Activated CD8-positive, alpha-beta T cell treated with anti-CD3 and anti-CD28 coated beads, Interleukin-2, amount 10 ng/mL, durations not matched to agents 7 days and 5 days (primary cell): ENCODE measurements at regions not wholly inside any gene's neighbourhood (a gene's known extent, or its start where the extent isn't known, plus 50 kb on each side); places are given as distances from the start of the nearest gene placed in this dataset.

Source experiments
- ATAC-seq: fragments of 150-1000 bp; cut with Tn5 transposase; one replicate; pipeline ENCODE4 v1.10.0; 2021; ENCODE audit warnings: moderate library complexity
- CTCF ChIA-PET: fragments of 350-600 bp; sonication (Branson Sonifier 250); formaldehyde crosslinking; loops from one replicate; lab custom pipeline; 2021; ENCODE audit warnings: antibody characterized with exemption; lab: Charles Lee
- POLR2A ChIA-PET: fragments of 350-600 bp; sonication (Branson Sonifier 250); formaldehyde crosslinking; loops from one replicate; lab custom pipeline; 2021; ENCODE audit warnings: antibody characterized with exemption; lab: Charles Lee
- DNase-seq: peaks from one replicate; pipeline ENCODE4 v3.0.0-alpha.2; 2020
- H3K27ac Mint-ChIP-seq: one replicate; pipeline ENCODE4 v1.8.0; 2021; ENCODE audit warnings: mild to moderate bottlenecking, mixed read lengths
- H3K27me3 Mint-ChIP-seq: one replicate; pipeline ENCODE4 v1.8.0; 2021; ENCODE audit warnings: low read depth, mixed read lengths
- H3K36me3 Mint-ChIP-seq: one replicate; pipeline ENCODE4 v1.8.0; 2021; ENCODE audit warnings: low read depth, mixed read lengths
- H3K4me1 Mint-ChIP-seq: one replicate; pipeline ENCODE4 v1.8.0; 2021; ENCODE audit warnings: low read depth, mixed read lengths
- H3K4me3 Mint-ChIP-seq: one replicate; pipeline ENCODE4 v1.8.0; 2021; ENCODE audit warnings: mild to moderate bottlenecking, mixed read lengths
- H3K9me3 Mint-ChIP-seq: one replicate; pipeline ENCODE4 v1.8.0; 2022; ENCODE audit warnings: mixed read lengths; ENCODE audit not compliant: insufficient read depth

- ATAC-seq (no peak), DNase-seq (no peak)
- CTCF ChIA-PET, result no interaction called here
- Mint-ChIP-seq H3K36me3 (no peaks in the 10 kb centered on the region), H3K4me1 (no peaks in the 10 kb centered on the region), H3K27me3 (no peaks in the 10 kb centered on the region), H3K27ac (no peak overlapping the region), H3K4me3 (no peak overlapping the region), H3K9me3 (no peaks in the 10 kb centered on the region)
- POLR2A ChIA-PET, result no interaction called here
Observed at GRCh38 chr2:66867063-66867441, 432.1 kb downstream of the MEIS1 start.

GRCh38 chr2:66869076-66869475 lies 434.2 kb downstream of the MEIS1 start:
- POLR2A ChIA-PET, result no interaction called here
- H3K9me3 Mint-ChIP-seq, result no peaks in the 10 kb centered on the region
- H3K4me3 Mint-ChIP-seq, result no peak overlapping the region
- H3K27me3 Mint-ChIP-seq, result no peaks in the 10 kb centered on the region
- ATAC-seq (no peak), DNase-seq (no peak)
- H3K4me1 Mint-ChIP-seq, result no peaks in the 10 kb centered on the region
- H3K36me3 Mint-ChIP-seq, result no peaks in the 10 kb centered on the region
- H3K27ac Mint-ChIP-seq, result no peak overlapping the region
- CTCF ChIA-PET, result no interaction called here

GRCh38 chr2:66872081-66872985 lies 437.4 kb downstream of the MEIS1 start:
- ATAC-seq (no peak), DNase-seq (no peak)
- Mint-ChIP-seq H3K36me3 (no peaks in the 10 kb centered on the region), H3K9me3 (no peaks in the 10 kb centered on the region), H3K27me3 (no peaks in the 10 kb centered on the region), H3K27ac (no peak overlapping the region), H3K4me1 (no peaks in the 10 kb centered on the region), H3K4me3 (no peak overlapping the region)
- POLR2A ChIA-PET, result no interaction called here
- CTCF ChIA-PET, result no interaction called here

- POLR2A ChIA-PET, result interaction anchor here (0.7 kb wide), 1 partner anchor 21 kb away, joined by 3 read pairs; no protein-coding TSS in a partner anchor
Observed at GRCh38 chr2:66872986-66873754, 438.2 kb downstream of the MEIS1 start.

GRCh38 chr2:66874411-66874810 lies 439.5 kb downstream of the MEIS1 start:
- ATAC-seq (no peak), DNase-seq (no peak)
- Mint-ChIP-seq H3K27me3 (no peaks in the 10 kb centered on the region), H3K27ac (no peak overlapping the region), H3K36me3 (no peaks in the 10 kb centered on the region), H3K4me1 (no peaks in the 10 kb centered on the region), H3K4me3 (no peak overlapping the region), H3K9me3 (no peaks in the 10 kb centered on the region)
- POLR2A ChIA-PET, result no interaction called here
- CTCF ChIA-PET, result no interaction called here

More at GRCh38 chr2:66872986-66873754, 438.2 kb downstream of the MEIS1 start:
- CTCF ChIA-PET, result no interaction called here
- Mint-ChIP-seq H3K36me3 (no peaks in the 10 kb centered on the region), H3K27ac (no peak overlapping the region), H3K27me3 (no peaks in the 10 kb centered on the region), H3K9me3 (no peaks in the 10 kb centered on the region), H3K4me1 (no peaks in the 10 kb centered on the region), H3K4me3 (no peak overlapping the region)
- DNase-seq (no peak), ATAC-seq (no peak)

- no peaks in the 10 kb centered on the region for H3K9me3 Mint-ChIP-seq
- DNase-seq (no peak), ATAC-seq (no peak)
- POLR2A ChIA-PET, result no interaction called here
- no peaks in the 10 kb centered on the region for H3K36me3 Mint-ChIP-seq
- H3K27me3 Mint-ChIP-seq, result no peaks in the 10 kb centered on the region
- H3K4me3 Mint-ChIP-seq, result no peak overlapping the region
- H3K4me1 Mint-ChIP-seq, result no peaks in the 10 kb centered on the region
- CTCF ChIA-PET, result no interaction called here
- H3K27ac Mint-ChIP-seq, result no peak overlapping the region
Observed at GRCh38 chr2:66875941-66876462, 441.1 kb downstream of the MEIS1 start.

- Mint-ChIP-seq H3K9me3 (peaks cover 3% of the 10 kb centered on the region), H3K36me3 (no peaks in the 10 kb centered on the region), H3K27me3 (no peaks in the 10 kb centered on the region), H3K27ac (no peak overlapping the region), H3K4me1 (no peaks in the 10 kb centered on the region), H3K4me3 (no peak overlapping the region)
- DNase-seq (no peak), ATAC-seq (no peak)
- ChIA-PET CTCF (no interaction called here), POLR2A (no interaction called here)
Observed at GRCh38 chr2:66885775-66886383, 451.0 kb downstream of the MEIS1 start.

- Mint-ChIP-seq H3K36me3 (no peaks in the 10 kb centered on the region), H3K27me3 (no peaks in the 10 kb centered on the region), H3K9me3 (peaks cover 3% of the 10 kb centered on the region), H3K4me1 (no peaks in the 10 kb centered on the region), H3K27ac (no peak overlapping the region), H3K4me3 (no peak overlapping the region)
- CTCF ChIA-PET, result no interaction called here
- DNase-seq (no peak), ATAC-seq (no peak)
- POLR2A ChIA-PET, result no interaction called here
Observed at GRCh38 chr2:66888246-66888645, 453.3 kb downstream of the MEIS1 start.

GRCh38 chr2:66888791-66889631 lies 454.1 kb downstream of the MEIS1 start:
- CTCF ChIA-PET, result no interaction called here
- H3K4me3 Mint-ChIP-seq, result no peak overlapping the region
- no peak for ATAC-seq

GRCh38 chr2:66889632-66889882 lies 454.6 kb downstream of the MEIS1 start:
- DNase-seq (no peak), ATAC-seq (no peak)
- no peaks in the 10 kb centered on the region for H3K27me3 Mint-ChIP-seq

More at GRCh38 chr2:66888791-66889631, 454.1 kb downstream of the MEIS1 start:
- POLR2A ChIA-PET, result no interaction called here
- Mint-ChIP-seq H3K36me3 (no peaks in the 10 kb centered on the region), H3K27ac (no peak overlapping the region), H3K9me3 (peaks cover 3% of the 10 kb centered on the region), H3K27me3 (no peaks in the 10 kb centered on the region), H3K4me1 (no peaks in the 10 kb centered on the region)
- DNase-seq, result no peak

GRCh38 chr2:66890166-66890742 lies 455.3 kb downstream of the MEIS1 start:
- no peak for DNase-seq
- H3K4me1 Mint-ChIP-seq, result no peaks in the 10 kb centered on the region
- no peaks in the 10 kb centered on the region for H3K27me3 Mint-ChIP-seq
- H3K36me3 Mint-ChIP-seq, result no peaks in the 10 kb centered on the region
- no peak overlapping the region for H3K4me3 Mint-ChIP-seq
- H3K27ac Mint-ChIP-seq, result no peak overlapping the region
- H3K9me3 Mint-ChIP-seq, result peaks cover 3% of the 10 kb centered on the region
- ChIA-PET CTCF (no interaction called here), POLR2A (no interaction called here)
- ATAC-seq, result no peak

More at GRCh38 chr2:66889632-66889882, 454.6 kb downstream of the MEIS1 start:
- H3K27ac Mint-ChIP-seq, result no peak overlapping the region
- ChIA-PET CTCF (no interaction called here), POLR2A (no interaction called here)
- H3K4me3 Mint-ChIP-seq, result no peak overlapping the region
- H3K36me3 Mint-ChIP-seq, result no peaks in the 10 kb centered on the region
- peaks cover 3% of the 10 kb centered on the region for H3K9me3 Mint-ChIP-seq
- H3K4me1 Mint-ChIP-seq, result no peaks in the 10 kb centered on the region
